NCI-H345 (cell line): ENCODE measurements at regions not wholly inside any gene's neighbourhood (a gene's known extent, or its start where the extent isn't known, plus 50 kb on each side); places are given as distances from the start of the nearest gene placed in this dataset.

Experiments used
- DNase-seq: peaks from one replicate; lab custom pipeline; 2025; lab: John Stamatoyannopoulos, UW

GRCh38 chr9:13596383-13596970 is 317.0 kb upstream of the MPDZ start:
- DNase-seq = no peak

DNA sequence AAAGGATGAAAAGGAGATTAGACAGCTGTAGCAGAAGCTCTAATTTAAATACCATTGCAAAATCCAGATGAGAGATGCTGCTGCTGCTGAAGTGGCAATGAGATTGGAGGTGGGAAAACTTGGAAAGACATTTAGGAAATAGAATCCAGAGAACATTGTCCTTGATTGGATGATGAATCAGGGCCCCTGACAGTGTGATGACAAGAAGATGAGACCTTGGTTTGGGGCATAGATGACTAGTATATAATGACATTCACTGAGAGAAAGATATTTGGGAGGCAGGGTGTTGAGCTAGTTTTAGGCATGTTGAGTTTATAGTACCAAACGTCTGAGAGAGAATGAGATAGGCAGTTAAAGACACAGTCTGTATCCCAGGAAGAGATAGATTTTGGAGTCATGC is 311.5 kb upstream of the MPDZ start:
- DNase-seq = no peak

DNA sequence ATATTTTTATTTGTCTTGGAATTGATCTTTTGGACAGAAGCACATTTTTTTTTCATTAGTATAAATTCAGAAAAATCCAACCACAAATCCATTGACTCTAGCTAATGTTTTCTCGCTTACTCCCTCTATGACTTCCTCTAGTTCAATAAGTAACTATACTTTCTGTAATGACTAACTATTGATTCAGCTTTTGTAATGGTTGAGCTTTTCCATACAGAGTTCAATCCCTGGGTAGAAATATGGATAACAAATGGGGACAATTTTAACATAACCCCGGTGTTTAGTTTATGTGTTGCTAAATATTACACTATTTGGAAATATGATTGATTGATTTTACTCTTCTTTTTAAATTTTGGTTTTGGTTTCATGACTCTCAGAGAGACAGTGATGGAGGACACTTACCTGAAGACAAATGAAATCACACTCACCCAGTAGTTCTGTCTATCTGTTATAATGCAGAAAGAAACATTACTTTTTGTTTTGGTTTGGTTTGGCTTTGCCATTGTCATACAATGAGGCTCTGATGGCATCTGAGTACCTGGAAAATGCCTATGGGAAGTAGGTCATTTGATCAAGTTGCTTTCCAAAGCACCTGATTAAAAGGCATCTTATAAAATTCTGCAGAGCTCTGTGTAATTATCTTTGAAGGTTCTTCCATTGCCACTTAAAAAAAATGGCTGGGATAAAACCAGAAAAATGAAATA is 309.7 kb upstream of the MPDZ start:
- DNase-seq = no peak

DNA sequence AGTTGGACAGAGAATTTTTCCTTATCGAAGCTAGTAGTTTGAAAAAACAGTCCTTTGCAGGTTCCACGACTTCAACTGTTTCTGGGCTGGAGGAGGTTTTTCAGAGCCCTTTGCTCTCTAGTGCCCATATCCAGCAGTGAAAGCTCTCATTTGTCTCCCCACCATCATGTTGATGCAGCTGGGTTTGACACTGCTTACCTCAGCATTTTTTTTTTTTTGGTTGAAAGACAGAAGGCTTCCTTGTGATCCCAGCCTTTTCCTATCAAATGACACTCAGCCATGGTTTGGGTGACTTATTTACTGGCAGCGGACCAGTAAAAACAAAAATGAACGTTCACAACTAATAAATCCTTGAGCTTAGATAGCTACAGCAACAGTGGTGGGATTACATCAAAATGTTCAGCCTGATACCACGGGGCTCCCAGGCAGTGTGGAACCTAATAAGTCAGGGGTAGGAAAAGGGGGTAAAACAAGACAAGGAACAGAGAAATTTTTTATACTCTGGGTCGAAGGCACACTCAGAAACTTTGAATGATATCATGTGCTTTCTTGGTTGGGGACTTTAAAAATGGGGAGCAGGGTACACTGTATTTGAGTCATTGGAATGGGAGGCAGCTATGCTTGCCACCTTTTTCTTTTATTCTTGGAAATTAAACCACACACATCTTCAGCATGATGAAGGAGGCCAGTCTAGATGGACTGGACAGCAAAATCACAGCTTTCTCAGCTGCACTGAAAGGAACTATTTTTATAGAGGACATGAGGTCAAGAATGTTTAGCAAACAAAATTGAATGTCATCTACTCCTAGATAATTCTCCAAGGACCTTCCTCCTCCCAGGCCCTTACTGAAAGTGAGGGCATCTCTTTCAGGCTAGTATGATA is 308.9 kb upstream of the MPDZ start:
- no peak for DNase-seq

GRCh38 chr9:13587571-13587970 is 308.1 kb upstream of the MPDZ start:
- no peak for DNase-seq

- no peak for DNase-seq
Measured at GRCh38 chr9:13586587-13587374, 307.3 kb upstream of the MPDZ start.

DNA sequence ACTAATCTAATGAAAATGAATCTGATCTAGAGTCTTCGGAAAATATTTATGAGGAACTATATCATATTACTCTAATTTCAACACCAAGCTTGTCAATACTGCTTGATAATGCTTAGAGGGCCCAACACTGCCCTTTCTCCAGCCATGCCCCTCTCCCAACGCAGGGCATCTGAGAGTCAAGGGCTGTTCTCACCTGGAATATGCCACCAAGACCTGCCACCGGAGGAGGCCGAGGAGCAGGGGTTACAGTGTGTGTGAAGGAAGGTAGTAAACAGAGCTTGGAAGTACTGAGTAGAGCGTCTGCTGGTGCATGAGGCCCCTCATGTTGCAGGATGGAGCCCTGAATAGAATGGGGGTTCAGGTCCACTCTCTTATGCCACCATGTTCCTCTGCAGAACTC is 301.3 kb upstream of the MPDZ start:
- DNase-seq = no peak

- no peak for DNase-seq
Measured at GRCh38 chr9:13580131-13580530, 300.6 kb upstream of the MPDZ start.

- no peak for DNase-seq
Measured at GRCh38 chr9:13576101-13576500, 296.6 kb upstream of the MPDZ start.

DNA sequence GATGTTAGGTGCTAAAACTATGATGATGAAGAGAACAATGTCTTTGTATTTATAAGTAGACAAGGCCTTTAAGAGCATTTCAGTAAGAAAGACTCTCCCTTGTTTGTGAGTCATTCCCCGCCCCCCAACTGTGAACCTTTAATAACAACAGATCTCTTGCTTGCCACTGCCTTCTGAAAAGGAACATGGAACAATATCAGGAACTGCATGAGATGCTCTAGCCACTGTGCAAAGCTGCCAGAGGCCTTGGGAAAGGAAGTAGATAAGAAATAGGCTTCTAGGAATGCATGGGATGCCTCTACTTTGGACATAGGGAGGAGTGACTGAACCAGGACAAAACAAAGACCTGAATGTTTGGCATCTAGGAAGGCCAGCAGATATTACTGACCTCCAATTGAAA is 296.1 kb upstream of the MPDZ start:
- no peak for DNase-seq

- DNase-seq = no peak
Measured at GRCh38 chr9:13570068-13570974, 290.8 kb upstream of the MPDZ start.

- DNase-seq = no peak
Measured at GRCh38 chr9:13569602-13570067, 290.1 kb upstream of the MPDZ start.

DNA sequence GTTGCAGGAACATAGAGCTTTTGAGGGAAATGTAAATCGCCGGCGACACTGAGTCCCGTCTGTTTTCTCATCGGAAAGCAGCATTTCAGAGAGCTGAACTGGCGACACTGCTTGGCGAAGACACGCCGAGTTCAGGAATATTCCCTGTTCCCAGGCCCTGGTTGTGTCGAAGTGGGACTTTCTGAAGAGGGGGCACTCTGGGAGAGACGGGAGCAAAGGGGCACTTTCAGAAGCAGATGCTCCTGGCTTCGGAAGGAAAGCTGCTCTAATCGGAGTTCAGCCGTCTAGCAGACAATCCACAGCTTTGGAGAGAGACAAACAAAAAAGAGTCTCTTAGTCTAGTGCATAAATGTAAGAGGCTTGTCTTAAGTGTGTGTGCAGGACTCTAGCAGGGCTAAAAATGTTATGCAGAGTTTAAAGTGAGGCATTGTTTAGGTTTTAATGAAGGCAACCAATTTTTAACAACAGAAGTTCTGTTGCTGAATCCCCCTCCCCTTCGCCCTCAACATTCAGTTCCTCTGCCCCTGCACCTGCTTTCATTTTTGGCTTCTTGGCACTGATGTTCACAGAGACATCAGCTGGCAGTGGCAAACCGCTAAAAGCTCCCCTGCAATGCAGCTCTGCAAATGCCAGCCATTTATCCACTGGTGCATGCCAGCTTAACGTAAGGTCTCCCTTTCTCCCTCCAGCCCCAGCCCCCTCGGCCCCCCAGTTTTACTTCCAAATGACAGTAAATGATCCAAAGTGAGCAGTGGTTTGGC is 289.5 kb upstream of the MPDZ start:
- peak; percentile 89 for DNase-seq

DNA sequence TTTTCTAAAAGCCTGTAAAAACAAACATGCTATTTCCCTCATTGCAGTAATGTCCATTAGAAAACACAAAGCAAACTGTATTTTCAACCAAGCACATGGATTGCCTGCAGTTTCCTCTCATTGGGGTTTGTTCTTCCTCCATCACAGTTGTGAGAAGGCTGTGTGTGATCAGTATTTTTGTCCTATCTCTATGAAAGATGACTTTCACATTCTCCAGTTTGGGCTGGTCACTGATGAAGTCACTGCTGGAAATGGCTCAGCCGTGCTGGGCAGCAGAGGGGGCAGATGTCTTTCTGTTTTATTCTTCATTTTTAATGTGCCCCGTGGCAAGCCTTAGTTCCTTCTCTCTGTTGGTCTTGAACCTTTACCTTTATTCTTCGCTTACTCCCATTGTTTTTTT is 288.9 kb upstream of the MPDZ start:
- DNase-seq = peak; percentile 54

GRCh38 chr9:13567833-13568232 is 288.3 kb upstream of the MPDZ start:
- no peak for DNase-seq

DNA sequence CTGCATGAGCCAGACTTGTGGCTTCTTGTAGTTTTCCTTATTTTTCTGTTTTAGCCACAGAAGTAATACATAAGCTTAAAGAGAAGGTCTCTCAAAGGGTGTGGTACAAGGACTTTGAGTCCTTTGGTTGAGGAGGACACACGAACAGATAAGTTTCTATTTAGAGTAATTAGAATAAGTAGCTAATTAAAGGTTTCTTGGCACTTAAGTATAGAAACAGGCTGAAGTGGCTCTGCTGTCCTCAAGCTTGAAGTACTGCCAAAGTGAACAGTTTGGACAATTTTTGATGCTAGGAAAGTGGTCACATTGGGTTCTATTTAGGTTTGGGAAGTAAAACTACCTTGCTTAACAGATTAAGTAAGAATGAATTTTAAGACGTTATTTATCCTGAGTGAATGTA is 278.3 kb upstream of the MPDZ start:
- no peak for DNase-seq

GRCh38 chr9:13556656-13557055 is 277.2 kb upstream of the MPDZ start:
- no peak for DNase-seq

DNA sequence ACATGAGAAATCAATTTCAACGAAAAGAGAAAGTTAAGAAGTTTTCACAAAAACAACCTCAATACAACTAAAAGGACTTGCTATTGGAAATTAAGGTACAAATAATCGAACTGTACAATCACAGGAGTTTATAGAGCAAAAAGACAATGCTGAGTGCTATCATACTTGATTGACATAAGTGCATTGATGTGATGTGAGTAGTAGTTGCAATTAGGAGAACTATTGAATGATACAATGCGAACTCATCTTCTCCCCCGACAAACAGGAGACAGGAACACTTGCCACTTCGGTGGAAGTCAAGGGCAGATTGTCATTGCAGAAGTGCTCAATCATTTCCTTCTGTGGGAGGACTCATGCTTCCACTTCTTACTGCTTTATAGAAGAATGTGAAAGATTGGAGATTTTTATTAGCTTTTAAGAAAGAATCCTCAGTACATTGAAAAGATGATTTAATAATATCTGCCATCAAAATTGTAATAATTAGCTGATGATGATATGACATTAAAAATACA is 276.6 kb upstream of the MPDZ start:
- DNase-seq = peak; percentile 65

DNA sequence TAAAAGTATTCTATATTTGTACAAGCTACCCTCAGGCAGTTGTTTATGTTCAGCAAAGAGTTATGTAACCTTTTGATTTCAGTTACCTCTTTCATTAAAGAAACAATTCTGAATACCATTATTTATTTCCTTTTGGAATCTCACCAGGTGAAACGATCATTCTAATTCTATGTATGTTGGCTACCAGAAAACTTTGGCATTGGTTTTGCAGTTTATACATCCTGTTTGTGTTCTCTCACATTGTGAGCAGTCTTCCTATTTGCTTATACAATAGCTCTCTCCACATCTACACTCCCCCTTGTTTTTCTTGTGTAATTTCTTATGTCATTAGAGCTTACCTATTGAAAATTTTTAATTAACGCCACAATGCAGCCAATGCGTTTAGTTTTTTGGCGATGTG is 276.0 kb upstream of the MPDZ start:
- DNase-seq = peak; percentile 60

- DNase-seq = peak; percentile 23
Measured at GRCh38 chr9:13554626-13555025, 275.1 kb upstream of the MPDZ start.
